H1 (cell line): ENCODE measurements at regions not wholly inside any gene's neighbourhood (a gene's known extent, or its start where the extent isn't known, plus 50 kb on each side); places are given as distances from the start of the nearest gene placed in this dataset.

ENCODE experiments used
- BACH1 ChIP-seq: IDR thresholded peaks from 2 replicates; pipeline ENCODE4 v1.6.1; 2012; ENCODE audit warnings: low read length, improper control_type of control experiment
- EP300 ChIP-seq, 2 experiments: IDR thresholded peaks; 1 replicate in 1 of 2; 2 replicates in 1 of 2; pipeline ENCODE4 v1.6.1; 2011 to 2012; ENCODE audit warnings: low read depth in 2 of 2, low read length in 2 of 2, mild to moderate bottlenecking in 2 of 2, borderline replicate concordance in 1 of 2, inconsistent platforms in 1 of 2, moderate library complexity in 1 of 2
- POLR2A ChIP-seq, 2 experiments: IDR thresholded peaks; 1 replicate in 1 of 2; 2 replicates in 1 of 2; pipeline ENCODE4 v1.6.1; 2011; ENCODE audit warnings: low read depth in 2 of 2, low read length in 2 of 2, mild to moderate bottlenecking in 2 of 2; ENCODE audit errors: control extremely low read depth in 1 of 2
- YY1 ChIP-seq: IDR thresholded peaks from 2 replicates; pipeline ENCODE4 v1.6.1; 2011; ENCODE audit warnings: low read depth, mild to moderate bottlenecking, low read length
- TF ChIP-seq, protein P1 (sequence below), 3 experiments: IDR thresholded peaks; 1 replicate in 2 of 3; 2 replicates in 1 of 3; pipeline versions ENCODE4 v1.5.1 to v1.6.1; 2011; ENCODE audit warnings: low read length in 3 of 3, mild to moderate bottlenecking in 3 of 3, inconsistent platforms in 2 of 3, low read depth in 1 of 3, moderate library complexity in 1 of 3; ENCODE audit not compliant: insufficient read depth in 1 of 3; ENCODE audit errors: control extremely low read depth in 1 of 3

DNA sequence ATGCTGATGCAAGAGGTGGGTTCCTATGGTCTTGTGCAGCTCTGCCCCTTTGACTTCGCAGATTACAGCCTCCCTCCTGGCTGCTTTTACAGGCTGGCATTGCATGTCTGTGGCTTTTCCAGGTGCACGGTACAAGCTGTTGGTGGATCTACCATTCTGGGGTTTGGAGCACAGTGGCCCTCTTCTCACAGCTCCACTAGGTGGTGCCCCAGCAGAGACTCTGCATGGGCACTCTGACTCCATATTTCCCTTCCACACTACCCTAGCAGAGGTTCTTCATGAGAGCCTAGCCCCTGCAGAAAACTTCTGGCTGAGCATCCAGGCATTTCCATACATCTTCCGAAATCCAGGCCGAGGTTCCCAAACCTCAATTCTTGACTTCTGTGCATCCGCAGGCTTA, 989.0 kb downstream of the PLA2G4A start:
- no peak for TF ChIP-seq BACH1
- TF ChIP-seq, protein P1, sequence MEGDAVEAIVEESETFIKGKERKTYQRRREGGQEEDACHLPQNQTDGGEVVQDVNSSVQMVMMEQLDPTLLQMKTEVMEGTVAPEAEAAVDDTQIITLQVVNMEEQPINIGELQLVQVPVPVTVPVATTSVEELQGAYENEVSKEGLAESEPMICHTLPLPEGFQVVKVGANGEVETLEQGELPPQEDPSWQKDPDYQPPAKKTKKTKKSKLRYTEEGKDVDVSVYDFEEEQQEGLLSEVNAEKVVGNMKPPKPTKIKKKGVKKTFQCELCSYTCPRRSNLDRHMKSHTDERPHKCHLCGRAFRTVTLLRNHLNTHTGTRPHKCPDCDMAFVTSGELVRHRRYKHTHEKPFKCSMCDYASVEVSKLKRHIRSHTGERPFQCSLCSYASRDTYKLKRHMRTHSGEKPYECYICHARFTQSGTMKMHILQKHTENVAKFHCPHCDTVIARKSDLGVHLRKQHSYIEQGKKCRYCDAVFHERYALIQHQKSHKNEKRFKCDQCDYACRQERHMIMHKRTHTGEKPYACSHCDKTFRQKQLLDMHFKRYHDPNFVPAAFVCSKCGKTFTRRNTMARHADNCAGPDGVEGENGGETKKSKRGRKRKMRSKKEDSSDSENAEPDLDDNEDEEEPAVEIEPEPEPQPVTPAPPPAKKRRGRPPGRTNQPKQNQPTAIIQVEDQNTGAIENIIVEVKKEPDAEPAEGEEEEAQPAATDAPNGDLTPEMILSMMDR (IDR thresholded peaks at IDR 0.05; ENCODE audit: control extremely low read depth in 1 of 3, insufficient read depth in 1 of 3, low read depth in 1 of 3, low read length in 3 of 3), result no peak
- TF ChIP-seq EP300 (IDR thresholded peaks at IDR 0.05; ENCODE audit: borderline replicate concordance in 1 of 2, low read depth in 2 of 2, low read length in 2 of 2), result no peak
- TF ChIP-seq YY1, result no peak
- TF ChIP-seq POLR2A (IDR thresholded peaks at IDR 0.05; ENCODE audit: control extremely low read depth in 1 of 2, low read depth in 2 of 2, low read length in 2 of 2), result no peak
